Fibroblast of the aortic adventitia (primary cell): ENCODE measurements at regions not wholly inside any gene's neighbourhood (a gene's known extent, or its start where the extent isn't known, plus 50 kb on each side); places are given as distances from the start of the nearest gene placed in this dataset.

Experiments
- DNase-seq: peaks from one replicate; pipeline ENCODE4 v3.0.0-alpha.2; 2010; ENCODE audit warnings: low read depth
- H3K4me3 ChIP-seq: 2 replicates; pipeline ENCODE4 v1.5.1; 2011; ENCODE audit warnings: low read depth, mild to moderate bottlenecking, control low read depth, low read length, moderate library complexity
- CTCF ChIP-seq: IDR thresholded peaks from 2 replicates; pipeline ENCODE4 v1.5.1; 2011; ENCODE audit warnings: mild to moderate bottlenecking, low read length, control low read depth, inconsistent platforms; ENCODE audit not compliant: insufficient read depth

- peak; percentile 78 for DNase-seq
- peak; percentile 85 for TF ChIP-seq CTCF
- H3K4me3 ChIP-seq: no peak overlapping the region
Measured at GRCh38 chr6:166106076-166106686, 61.5 kb downstream of the TBXT start.

GRCh38 chr6:166105341-166106075 is 62.1 kb downstream of the TBXT start:
- H3K4me3 ChIP-seq: no peak overlapping the region
- TF ChIP-seq CTCF: no peak
- DNase-seq: no peak

- DNase-seq: no peak
- no peak for TF ChIP-seq CTCF
- H3K4me3 ChIP-seq: no peak overlapping the region
Measured at GRCh38 chr6:166104872-166105271, 62.8 kb downstream of the TBXT start.

GRCh38 chr6:166104107-166104506 is 63.5 kb downstream of the TBXT start:
- DNase-seq: peak; percentile 36
- no peak for TF ChIP-seq CTCF
- H3K4me3 ChIP-seq: no peak overlapping the region

GRCh38 chr6:166101819-166102419 is 65.7 kb downstream of the TBXT start:
- no peak for TF ChIP-seq CTCF
- H3K4me3 ChIP-seq: no peak overlapping the region
- DNase-seq: no peak

- peak; percentile 82 for DNase-seq
- peak; percentile 98 for TF ChIP-seq CTCF
- peak overlapping the region; percentile 34 for H3K4me3 ChIP-seq
Measured at GRCh38 chr6:166097914-166098522, 69.6 kb downstream of the TBXT start.
